Heart left ventricle (tissue), 16 donors: ENCODE measurements at regions not wholly inside any gene's neighbourhood (a gene's known extent, or its start where the extent isn't known, plus 50 kb on each side); places are given as distances from the start of the nearest gene placed in this dataset.

Experiments
- ATAC-seq, 4 donors: fragments of 200-7000 bp; cut with Tn5 transposase; one replicate each; pipeline ENCODE4 v1.9.1; 2020 to 2022; ENCODE audit warnings: moderate library complexity in 4 of 4, mild to moderate bottlenecking in 3 of 4, moderate number of reproducible peaks in 1 of 4
- DNase-seq, 5 donors: peaks; one replicate each; pipeline ENCODE4 v3.0.0-alpha.2; 2020
- H3K27ac ChIP-seq, 12 donors: fragments of 200-600 bp; sonication (generic) in 4 of 12; one replicate each; pipeline versions ENCODE4 v1.5.0 to v1.8.0; 2016 to 2022; ENCODE audit warnings: mild to moderate bottlenecking in 2 of 12
- H3K27me3 ChIP-seq, 9 donors: fragments of 200-600 bp; sonication (generic) in 2 of 9; one replicate each; pipeline versions ENCODE4 v1.5.1 to v1.8.0; 2016 to 2022; ENCODE audit warnings: mild to moderate bottlenecking in 3 of 9
- H3K36me3 ChIP-seq, 9 donors: fragments of 200-600 bp; sonication (generic) in 2 of 9; one replicate each; pipeline versions ENCODE4 v1.5.0 to v1.8.0; 2018 to 2022; ENCODE audit warnings: mild to moderate bottlenecking in 2 of 9
- H3K4me1 ChIP-seq, 12 donors: fragments of 200-600 bp; sonication (generic) in 4 of 12; one replicate each; pipeline versions ENCODE4 v1.5.0 to v1.8.0; 2016 to 2022; ENCODE audit warnings: mild to moderate bottlenecking in 3 of 12
- H3K4me3 ChIP-seq, 12 donors: fragments of 200-600 bp; sonication (generic) in 4 of 12; one replicate each; pipeline versions ENCODE4 v1.5.0 to v1.8.0; 2017 to 2022; ENCODE audit warnings: mild to moderate bottlenecking in 9 of 12, moderate library complexity in 4 of 12
- H3K9me3 ChIP-seq, 12 donors: fragments of 200-600 bp; sonication (generic) in 4 of 12; one replicate each; pipeline versions ENCODE4 v1.5.0 to v1.8.0; 2016 to 2022; ENCODE audit warnings: mild to moderate bottlenecking in 1 of 12
- CTCF ChIP-seq, 12 donors: fragments of 200-600 bp; sonication (generic) in 4 of 12; IDR thresholded peaks; one replicate each; pipeline versions ENCODE4 v1.5.0 to v1.8.0; 2018 to 2022; ENCODE audit warnings: antibody characterized with exemption in 12 of 12, mild to moderate bottlenecking in 5 of 12
- POLR2A ChIP-seq, 2 donors: fragments of 450-650 bp; IDR thresholded peaks; one replicate each; pipeline ENCODE4 v1.6.1; 2017; ENCODE audit warnings: antibody characterized with exemption in 2 of 2, mild to moderate bottlenecking in 2 of 2, moderate library complexity in 2 of 2
- WGBS, 4 donors: extraction: QIAGEN DNeasy Blood & Tissue Kit in 2 of 4; methylation state at CpG; one replicate each; pipeline versions ENCODE4 v1.1.5 to v1.1.7; 2013 to 2018; 5-methylcytosine and 5-hydroxymethylcytosine counted together
- intact Hi-C, 10 donors: fragments of 100-400 bp; cut with DNase I; formaldehyde crosslinking; loops; one replicate each; pipeline versions ENCODE4 v1.11.1 to v1.14.2; 2022
- donor health status: ischemic (EF 13 %, LVEDD 7.1; RV severe dilation, severe dysfunction).
- donor health status: healthy with polysubstance abuse.
- donor health status: DM: no; HTN: yes; CAD: no.
- donor health status: DM: no; HTN: no; CAD: no.
- donor health status: ischemic (EF 25% LVEDD 6.9; RV normal size, moderate dysfunction).
- donor health status: ischemic (EF 25% LVEDD 5.7; RV mildly dilated, moderate dysfunction).
- donor health status: healthy.
- donor health status: DM: yes; HTN: yes; CAD: no.
- donor health status: ischemic (EF 35%, LVEDD 5.7; RV mildly dilated, moderate dysfunction).
- donor health status: nonischemic (EF 11% LVEDD 7.7; RV severe dilation, severe dysfunction).
- donor health status: DM: yes; HTN: yes; CAD: no.
- donor health status: PGD.
- donor health status: ischemic (EF 29% LVEDD 5.4; RV normal size, mild dysfunction).
- donor health status: nonischemic (EF 23%, LVEDD 6.1; RV moderate dilation, normal function).

GRCh38 chr4:43242606-43243005 is 350.1 kb downstream of the GRXCR1 start:
- H3K27ac ChIP-seq = no peak overlapping the region
- no peaks in the 10 kb centered on the region for H3K36me3 ChIP-seq
- H3K27me3 ChIP-seq = no peaks in the 10 kb centered on the region
- H3K4me1 ChIP-seq = no peaks in the 10 kb centered on the region
- 36 to 43% (median 40%) methylated on average over 2 of the region's 2 CpGs for WGBS, 4 donors
- no peak overlapping the region for H3K4me3 ChIP-seq
- DNase-seq (no peak), ATAC-seq (no peak)
- TF ChIP-seq CTCF (IDR thresholded peaks at IDR 0.05) (no peak), POLR2A (IDR thresholded peaks at IDR 0.05) (no peak)
- no peaks in the 10 kb centered on the region for H3K9me3 ChIP-seq
- intact Hi-C loops = no loop called here

GRCh38 chr4:43243433-43244116 is 351.1 kb downstream of the GRXCR1 start:
- ATAC-seq (no peak), DNase-seq (no peak)
- no peaks in the 10 kb centered on the region for H3K9me3 ChIP-seq
- no peak overlapping the region for H3K4me3 ChIP-seq
- H3K27ac ChIP-seq = no peak overlapping the region
- H3K36me3 ChIP-seq = no peaks in the 10 kb centered on the region
- WGBS, 4 donors = 77 to 83% (median 82%) methylated on average over 4 of the region's 4 CpGs
- H3K4me1 ChIP-seq = no peaks in the 10 kb centered on the region
- intact Hi-C loops = no loop called here
- H3K27me3 ChIP-seq = no peaks in the 10 kb centered on the region
- TF ChIP-seq CTCF (IDR thresholded peaks at IDR 0.05) (no peak), POLR2A (IDR thresholded peaks at IDR 0.05) (no peak)

GRCh38 chr4:43244688-43245382 is 352.3 kb downstream of the GRXCR1 start:
- no peaks in the 10 kb centered on the region for H3K36me3 ChIP-seq
- intact Hi-C loops = no loop called here
- ATAC-seq (no peak), DNase-seq (no peak)
- no peaks in the 10 kb centered on the region for H3K4me1 ChIP-seq
- no peaks in the 10 kb centered on the region for H3K27me3 ChIP-seq
- H3K27ac ChIP-seq = no peak overlapping the region
- H3K9me3 ChIP-seq = no peaks in the 10 kb centered on the region
- 32 to 36% (median 33%) methylated on average over 1 of the region's 1 CpG for WGBS, 4 donors
- no peak for TF ChIP-seq POLR2A (IDR thresholded peaks at IDR 0.05)
- no peak for TF ChIP-seq CTCF (IDR thresholded peaks at IDR 0.05)
- H3K4me3 ChIP-seq = no peak overlapping the region

GRCh38 chr4:43251841-43252240 is 359.3 kb downstream of the GRXCR1 start:
- intact Hi-C loops = no loop called here
- no peak for ATAC-seq
- TF ChIP-seq CTCF (IDR thresholded peaks at IDR 0.05) (no peak), POLR2A (IDR thresholded peaks at IDR 0.05) (no peak)

More at GRCh38 chr4:43251841-43252240, 359.3 kb downstream of the GRXCR1 start:
- Histone ChIP-seq H3K36me3 (no peaks in the 10 kb centered on the region), H3K4me3 (no peak overlapping the region), H3K9me3 (peaks cover 0 to 6% (median 0%) of the 10 kb centered on the region in 12 donors), H3K4me1 (no peaks in the 10 kb centered on the region), H3K27me3 (no peaks in the 10 kb centered on the region), H3K27ac (no peak overlapping the region)
- DNase-seq = no peak
- 55 to 73% (median 68%) methylated on average over 2 of the region's 2 CpGs for WGBS, 4 donors
